ENCODE measurements at regions not wholly inside any gene's neighbourhood (a gene's known extent, or its start where the extent isn't known, plus 50 kb on each side); places are given as distances from the start of the nearest gene placed in this dataset.

DNA sequence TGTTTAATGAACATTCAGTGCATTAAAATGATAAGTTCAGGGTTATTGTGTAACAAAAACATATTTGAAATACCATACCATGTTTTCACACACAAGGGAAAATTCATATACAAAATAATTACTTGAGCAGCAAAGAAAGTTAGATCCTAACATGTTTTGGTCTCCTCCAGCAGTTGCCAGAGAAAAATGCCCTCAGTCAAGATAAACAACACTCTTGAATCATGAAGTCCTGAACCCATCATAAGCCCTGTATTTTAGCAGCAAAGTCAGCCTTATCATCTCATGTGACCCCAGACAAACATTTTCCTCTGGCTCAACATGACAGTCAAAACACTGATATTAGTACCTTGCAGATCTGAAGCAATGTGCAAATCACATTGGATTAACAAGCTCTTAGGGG is 1541.1 kb upstream of the WWC1 start:
- TF ChIP-seq, protein P1, sequence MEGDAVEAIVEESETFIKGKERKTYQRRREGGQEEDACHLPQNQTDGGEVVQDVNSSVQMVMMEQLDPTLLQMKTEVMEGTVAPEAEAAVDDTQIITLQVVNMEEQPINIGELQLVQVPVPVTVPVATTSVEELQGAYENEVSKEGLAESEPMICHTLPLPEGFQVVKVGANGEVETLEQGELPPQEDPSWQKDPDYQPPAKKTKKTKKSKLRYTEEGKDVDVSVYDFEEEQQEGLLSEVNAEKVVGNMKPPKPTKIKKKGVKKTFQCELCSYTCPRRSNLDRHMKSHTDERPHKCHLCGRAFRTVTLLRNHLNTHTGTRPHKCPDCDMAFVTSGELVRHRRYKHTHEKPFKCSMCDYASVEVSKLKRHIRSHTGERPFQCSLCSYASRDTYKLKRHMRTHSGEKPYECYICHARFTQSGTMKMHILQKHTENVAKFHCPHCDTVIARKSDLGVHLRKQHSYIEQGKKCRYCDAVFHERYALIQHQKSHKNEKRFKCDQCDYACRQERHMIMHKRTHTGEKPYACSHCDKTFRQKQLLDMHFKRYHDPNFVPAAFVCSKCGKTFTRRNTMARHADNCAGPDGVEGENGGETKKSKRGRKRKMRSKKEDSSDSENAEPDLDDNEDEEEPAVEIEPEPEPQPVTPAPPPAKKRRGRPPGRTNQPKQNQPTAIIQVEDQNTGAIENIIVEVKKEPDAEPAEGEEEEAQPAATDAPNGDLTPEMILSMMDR (IDR thresholded peaks at IDR 0.05; ENCODE audit: low read depth, low read length, missing input control): no peak
- TF ChIP-seq EGR1 (IDR thresholded peaks at IDR 0.05; ENCODE audit: low read depth in 2 of 2) (no peak), MAX (IDR thresholded peaks at IDR 0.05) (no peak), TAF1 (conservative IDR thresholded peaks at IDR 0.05) (no peak), REST (IDR thresholded peaks at IDR 0.05) (no peak)
- TF ChIP-seq, protein P2, sequence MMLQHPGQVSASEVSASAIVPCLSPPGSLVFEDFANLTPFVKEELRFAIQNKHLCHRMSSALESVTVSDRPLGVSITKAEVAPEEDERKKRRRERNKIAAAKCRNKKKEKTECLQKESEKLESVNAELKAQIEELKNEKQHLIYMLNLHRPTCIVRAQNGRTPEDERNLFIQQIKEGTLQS (IDR thresholded peaks at IDR 0.05): no peak

Measured in liver (tissue), 3 donors.